HG03159 (cell line): ENCODE measurements at regions not wholly inside any gene's neighbourhood (a gene's known extent, or its start where the extent isn't known, plus 50 kb on each side); places are given as distances from the start of the nearest gene placed in this dataset.
"Not testable (repeated sequence)": the region's sequence is repeated elsewhere in the genome, so short reads cannot be mapped to it uniquely, and the experiment has no call there.

Experiments used
- ATAC-seq: cut with Tn5 transposase; IDR thresholded peaks from one replicate; pipeline ENCODE4 v1.9.1; 2021; ENCODE audit warnings: mild to moderate bottlenecking, moderate library complexity; ENCODE audit not compliant: unreplicated experiment

DNA sequence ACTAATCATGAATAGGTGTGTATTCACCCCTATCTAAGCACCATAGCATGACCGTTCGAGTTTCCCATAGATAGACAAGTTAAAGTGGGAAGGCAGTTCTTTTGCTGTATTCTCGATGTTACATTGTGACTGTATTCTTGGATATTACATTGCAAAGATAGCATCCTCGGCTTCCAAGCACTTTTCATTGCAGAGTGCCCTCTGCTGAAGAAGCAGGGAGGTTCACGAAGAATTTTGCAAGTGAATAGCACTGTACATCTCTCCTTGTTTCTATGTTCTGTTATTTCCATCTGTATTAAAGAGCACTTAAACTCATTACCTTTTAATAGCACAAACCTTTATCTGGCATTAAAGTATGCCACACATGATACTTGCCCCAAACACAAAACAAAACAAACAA is 426.7 kb upstream of the ARX start:
- no peak for ATAC-seq

DNA sequence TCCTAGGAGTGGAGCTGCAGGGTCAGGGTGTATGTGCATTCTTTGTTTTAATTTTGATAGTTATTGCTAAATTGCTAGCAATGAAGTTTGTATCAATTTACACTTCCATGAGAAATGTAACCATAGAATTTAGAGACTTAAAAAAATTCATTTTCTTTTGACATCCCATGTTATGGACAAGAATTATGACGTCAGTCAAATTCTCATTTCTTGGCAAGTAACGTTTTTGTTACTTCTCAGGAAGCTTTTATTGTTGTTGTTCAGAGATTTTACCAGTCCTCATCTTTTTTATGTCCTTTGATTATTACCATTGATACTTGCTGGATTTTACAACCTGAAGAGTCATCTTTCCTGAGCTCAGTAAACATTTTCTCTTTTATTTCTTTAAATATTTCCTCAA is 417.5 kb upstream of the ARX start:
- no peak for ATAC-seq

DNA sequence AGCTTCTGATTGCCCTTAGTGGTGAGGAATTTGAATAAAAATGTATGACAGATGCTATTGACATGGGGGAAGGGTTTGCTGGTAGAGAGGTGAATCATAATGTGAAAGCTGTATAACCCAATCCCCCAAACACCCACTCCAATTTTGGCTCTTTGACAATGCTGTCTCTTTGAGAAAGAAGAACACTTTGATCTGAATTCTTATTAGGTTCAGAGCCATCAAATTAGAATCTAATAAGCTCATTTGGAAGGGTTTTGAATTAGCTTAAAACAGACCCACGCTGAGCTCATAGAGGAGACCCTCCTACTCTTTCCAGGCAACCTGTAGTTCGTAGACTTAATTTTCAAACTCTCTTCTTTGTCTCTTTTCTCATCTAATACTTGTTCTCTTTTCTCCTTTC is 416.6 kb upstream of the ARX start:
- no peak for ATAC-seq

DNA sequence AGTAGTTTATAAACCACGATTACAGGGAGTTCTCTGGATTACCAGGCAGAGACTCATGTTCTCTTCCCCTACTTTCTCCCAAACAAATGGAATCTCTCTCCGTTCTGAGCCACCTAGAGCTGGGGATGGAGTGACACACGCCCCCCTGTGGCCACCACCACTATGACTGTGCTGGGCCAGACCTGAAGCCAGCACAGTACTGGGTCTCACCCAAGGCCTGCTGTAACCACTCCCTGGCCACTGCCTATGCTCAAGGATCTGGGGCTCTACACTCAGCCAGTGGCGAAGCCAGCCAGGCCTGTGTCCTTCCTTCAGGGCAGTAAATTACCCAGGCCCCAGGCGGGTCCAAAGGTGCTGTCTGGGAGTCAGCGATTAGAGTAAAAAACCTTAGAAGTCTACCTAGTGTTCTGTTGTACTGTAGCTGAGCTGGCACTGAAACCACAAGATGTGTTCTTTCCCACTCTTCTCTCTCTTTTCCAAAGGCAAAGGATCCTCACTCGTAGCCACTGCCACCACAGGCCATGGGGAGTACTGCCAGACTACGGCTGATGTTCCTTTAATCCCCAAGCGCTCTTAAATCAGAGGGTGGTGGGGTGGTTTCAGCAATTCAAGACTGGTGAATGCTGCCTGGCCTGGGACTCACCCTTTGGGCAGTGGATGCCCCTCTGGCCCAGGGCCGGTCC is 412.2 kb upstream of the ARX start:
- ATAC-seq: no peak

DNA sequence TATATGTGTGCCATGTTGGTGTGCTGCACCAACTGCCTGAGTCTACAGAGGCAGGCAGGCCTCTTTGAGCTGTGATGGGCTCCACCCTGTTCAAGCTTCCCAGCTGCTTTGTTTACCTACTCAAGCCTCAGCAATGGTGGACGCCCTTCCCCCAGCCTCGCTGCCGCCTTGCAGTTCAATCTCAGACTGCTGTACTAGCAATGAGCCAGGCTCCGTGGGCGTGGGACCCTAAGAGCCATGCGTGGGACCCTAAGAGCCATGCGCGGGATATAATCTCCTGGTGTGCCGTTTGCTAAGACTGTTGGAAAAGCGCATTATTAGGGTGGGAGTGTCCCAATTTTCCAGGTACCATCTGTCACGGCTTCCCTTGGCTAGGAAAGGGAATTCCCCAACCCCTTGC is 388.4 kb upstream of the ARX start:
- ATAC-seq: not testable (repeated sequence)

DNA sequence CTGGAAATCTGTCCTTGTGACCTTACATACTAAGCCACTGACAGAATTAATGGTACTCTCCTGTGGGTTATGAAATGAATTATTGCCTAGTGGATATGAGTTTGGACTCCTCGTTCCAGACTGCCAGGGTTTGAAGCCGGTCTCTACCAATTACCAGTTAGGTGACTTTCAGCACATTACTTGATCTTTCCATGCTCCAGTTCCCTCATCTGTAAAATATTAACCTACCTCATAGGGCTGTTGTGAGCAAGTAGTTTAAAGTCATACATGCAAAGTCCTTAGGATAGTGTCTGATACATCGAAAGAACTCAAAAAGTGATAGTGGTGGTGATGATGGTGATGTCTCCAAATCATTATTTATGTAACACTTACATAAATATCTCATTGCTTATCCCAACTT is 373.5 kb upstream of the ARX start:
- no peak for ATAC-seq

DNA sequence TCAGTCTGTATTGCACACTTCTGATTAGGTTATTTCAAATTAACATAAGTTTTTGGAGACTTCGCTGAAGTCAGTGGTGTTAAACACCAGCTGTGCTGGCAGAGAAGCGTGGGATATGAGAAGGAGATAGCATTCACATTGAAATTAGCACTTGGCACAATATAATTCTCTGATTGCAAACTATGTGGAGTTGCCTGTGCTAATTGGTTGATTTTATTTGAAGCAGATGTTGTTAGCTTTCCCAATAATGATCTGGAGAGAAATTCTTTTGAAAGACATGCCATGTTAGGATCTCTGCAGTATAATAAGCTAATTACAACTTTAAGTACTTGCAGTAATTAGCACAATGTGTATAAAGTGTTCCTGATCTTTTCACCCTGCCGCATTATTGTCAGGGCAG is 367.4 kb upstream of the ARX start:
- no peak for ATAC-seq

DNA sequence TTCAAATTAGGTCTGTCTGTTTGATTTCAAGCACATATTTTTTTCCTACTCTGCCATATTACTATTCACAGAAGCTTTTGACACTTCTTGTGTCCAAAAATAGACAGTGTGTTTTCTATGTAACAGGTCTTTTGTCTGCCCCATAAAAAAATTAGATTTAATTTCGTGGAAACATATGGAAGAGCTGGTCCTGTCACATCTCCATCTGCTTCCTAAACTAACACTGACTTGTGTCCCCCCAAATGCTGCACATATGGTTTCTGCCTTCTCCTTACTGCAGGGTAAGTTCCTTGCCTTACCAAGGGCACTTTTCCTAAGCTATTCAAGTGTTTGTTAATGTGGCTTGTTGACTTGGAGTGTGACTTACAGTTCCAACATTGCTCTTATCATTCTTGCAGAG is 340.7 kb upstream of the ARX start:
- no peak for ATAC-seq

DNA sequence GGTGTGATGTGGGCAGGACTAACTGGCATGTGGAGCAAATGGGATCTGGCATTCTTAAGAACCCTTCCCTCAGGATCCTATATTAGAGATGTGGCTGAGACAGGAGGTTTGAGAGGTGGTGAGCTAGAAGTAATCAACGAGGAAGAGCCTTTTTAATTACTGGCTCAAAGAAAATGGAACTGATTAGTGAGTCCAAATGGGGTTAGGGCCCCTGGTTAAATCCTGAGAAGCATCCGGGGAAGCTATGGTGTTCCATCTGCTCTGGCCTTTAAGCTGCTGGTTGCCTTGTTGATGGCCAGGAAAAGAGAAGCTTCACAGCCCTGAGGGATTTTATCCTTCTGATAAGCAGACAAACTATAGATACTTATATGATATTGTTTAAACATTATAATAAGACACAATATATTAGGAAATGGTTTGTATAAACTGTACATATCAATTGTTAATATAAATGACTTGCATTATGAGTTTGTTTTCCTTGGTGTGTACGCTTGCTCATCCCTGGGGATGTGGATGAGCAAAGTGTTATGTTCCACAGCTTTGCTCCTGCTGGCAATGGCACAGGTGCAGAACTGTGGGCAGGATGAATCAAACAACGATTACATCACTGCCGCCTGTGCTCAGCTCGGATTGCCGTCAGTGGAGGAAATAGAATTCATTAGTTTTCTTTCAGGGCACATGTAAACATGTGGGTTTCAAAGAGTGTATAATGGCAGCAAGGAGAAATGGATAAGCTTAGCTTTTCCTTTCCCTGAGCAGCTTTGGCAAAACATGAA is 328.6 kb upstream of the ARX start:
- no peak for ATAC-seq

DNA sequence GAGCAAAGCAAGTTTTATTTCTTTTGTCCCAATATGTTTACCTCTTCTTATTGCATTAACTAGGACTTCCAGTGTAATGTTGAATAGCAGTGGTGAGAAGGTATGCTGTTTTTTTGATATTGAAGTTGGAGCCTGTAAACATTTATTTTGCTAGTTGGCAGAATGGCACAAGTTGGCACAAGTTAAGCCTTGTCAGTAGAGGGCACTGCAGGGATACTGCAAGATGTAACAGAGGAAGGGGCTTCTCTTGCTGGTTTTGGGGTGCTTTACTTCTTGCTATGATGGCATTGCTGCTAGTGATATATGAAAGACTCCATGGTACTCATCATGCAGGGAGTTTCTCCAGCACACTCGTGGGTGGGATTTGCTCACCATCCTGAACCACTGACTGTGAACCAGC is 327.3 kb upstream of the ARX start:
- no peak for ATAC-seq

DNA sequence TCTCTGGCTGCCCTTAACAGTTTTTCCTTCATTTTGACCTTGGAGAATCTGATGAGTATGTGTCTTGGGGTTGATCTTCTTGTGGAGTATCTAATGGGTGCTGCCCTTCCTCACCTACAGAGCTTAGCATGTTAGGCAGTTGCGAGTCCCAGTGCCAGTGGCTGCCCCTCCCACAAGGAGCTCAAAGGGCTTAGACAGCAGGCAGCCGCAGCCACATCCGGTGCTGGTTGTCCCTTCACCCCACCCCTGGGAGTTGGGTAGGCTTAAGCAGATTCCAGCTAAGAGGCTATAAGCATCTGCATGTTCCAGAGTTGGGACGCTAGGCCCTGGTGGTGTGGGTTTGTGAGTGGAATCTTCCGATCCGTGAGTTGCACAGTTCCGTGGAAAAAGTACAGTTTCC is 322.1 kb upstream of the ARX start:
- no peak for ATAC-seq

DNA sequence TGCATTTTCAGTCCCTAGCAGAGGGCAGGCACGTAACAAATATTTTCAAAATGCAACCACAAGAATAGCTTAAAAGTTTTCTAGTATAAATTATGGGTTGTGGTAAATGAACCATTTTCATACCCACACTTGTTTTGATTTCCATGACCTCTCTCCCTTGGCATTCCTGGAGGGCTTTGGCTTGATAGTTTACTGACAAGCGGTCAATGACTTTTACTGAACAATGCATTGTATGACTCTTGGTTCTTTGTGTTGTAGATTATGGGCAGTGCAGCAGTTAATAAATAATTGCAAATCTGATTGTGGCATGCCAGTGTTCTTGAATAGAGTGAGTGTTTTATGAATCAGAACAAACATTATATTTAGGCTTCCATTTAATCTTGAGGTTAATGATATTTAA is 285.2 kb upstream of the ARX start:
- ATAC-seq: no peak

DNA sequence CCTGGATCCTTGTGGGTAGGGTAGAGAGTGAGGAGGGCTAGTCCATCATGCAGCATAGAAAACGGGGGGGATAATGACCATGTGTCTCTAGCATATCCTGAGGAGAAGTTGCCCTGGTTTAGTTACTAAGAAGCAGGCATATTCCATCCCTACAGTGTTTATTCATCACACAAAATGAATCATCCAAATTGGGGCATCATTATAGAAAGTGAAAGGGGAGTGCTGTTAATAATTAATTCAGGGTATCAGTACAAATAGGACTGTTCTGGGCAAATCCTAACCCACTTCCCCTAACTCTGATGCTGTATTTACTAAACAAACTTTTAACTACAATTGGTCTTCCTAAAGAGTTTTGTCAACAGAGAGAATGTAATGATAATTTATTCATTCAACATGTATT is 281.1 kb upstream of the ARX start:
- no peak for ATAC-seq

DNA sequence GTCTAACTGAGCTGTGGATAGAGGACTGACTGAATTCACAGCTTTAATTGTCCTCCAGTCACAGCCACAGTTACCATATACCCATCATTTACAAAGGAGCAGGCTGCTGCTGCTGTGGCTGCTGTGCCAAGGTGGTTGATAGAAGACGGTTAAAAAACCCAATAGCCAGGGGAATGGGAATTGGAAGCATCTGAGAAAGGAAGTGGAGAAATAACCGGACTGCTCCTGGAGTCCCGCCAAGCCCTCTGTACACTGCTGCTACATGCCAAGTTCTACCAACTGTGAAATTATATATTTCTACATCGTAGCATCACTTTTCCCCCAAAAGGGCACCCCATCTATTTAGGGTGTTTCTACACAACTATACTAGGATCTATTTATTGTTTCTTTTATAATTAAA is 279.7 kb upstream of the ARX start:
- ATAC-seq: no peak

DNA sequence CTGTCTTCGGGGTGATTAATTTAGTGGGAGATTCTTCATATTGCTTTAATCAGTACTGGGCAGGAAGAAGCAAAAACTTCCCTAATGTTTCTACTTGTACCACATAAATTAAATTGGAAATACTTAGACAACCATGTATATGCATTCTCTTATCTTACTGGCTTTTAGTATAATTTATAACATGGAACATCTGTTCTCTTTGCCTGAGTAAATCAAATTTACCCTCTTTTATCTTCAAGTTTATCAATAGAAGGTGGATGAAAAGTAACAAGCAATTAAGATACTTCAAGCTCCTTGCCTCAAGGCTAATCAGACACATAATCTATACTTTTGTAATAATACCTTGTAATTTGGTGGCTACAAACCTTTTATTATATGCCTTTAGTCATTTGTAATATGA is 274.4 kb upstream of the ARX start:
- no peak for ATAC-seq

DNA sequence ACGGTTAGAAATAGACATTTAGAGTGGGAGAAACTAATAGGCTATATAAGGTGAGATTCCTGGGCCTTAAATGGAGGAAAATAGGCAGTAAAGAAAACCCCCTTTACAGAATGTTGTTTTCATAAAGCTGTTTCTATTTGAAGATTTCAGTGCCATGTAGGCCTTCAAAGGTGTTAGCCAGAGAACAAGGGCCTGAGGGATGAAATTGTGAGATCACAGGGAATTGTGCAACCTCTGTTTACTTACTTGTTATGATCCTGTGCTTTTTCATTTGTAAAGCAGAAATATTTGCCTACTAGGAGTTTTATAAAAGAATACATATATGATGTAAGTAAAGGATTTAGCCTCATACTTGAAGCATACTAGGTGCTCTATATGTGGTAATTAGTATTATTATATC is 272.9 kb upstream of the ARX start:
- no peak for ATAC-seq

DNA sequence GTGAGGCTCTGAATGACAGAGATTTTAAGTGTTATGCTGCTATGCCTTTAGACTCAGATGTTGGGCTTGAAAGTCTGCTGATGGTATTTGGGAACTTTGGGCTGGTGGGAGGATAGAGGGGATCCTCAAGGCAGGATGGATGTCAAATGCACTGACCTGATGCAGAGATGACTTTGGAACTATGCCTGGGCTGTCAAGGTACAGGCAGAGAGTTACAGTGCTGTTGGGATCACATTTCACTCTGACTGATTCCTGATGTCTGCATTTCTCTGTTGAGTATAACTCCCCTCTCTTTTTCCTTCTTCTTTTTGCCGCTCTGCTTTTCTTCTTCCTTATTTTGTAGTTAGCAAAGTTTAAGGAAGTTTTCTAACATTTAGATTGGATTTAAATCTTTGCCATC is 271.8 kb upstream of the ARX start:
- no peak for ATAC-seq

DNA sequence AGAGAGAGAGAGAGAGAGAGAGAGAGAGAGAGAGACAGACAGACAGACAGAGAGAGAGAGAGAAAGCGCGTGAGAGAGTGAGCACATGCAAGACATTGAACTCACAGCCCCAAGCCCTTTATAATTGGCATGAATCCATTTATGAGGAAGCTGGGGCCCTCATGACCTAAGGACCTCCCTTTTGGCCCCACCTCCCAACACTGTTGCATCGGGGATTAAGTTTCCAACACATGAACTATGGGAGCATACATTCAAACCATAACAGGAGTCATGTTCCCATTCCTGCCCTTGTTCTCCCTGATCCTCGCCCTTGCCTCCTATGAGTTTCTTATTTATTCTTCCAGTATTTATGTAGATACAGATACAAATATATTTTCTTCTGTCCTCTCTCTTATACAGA is 269.8 kb upstream of the ARX start:
- no peak for ATAC-seq

DNA sequence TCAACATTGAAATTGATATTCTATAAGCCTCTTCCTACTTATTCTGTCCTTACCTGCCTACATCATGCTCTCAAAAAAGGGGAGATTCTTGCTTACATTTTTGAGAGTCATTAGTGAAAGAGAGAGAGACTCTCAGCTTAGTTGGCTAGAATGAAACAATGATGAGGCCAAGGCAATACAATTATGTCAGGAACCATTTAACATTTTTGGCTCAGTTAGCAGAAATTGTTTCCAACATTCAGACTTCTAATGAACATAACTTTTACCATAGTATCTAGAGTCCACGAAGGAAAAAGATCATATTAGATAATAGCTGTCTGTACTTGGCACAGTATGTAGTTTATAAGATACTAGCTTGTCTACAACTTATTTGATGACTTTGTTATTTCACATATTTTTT is 263.7 kb upstream of the ARX start:
- no peak for ATAC-seq

DNA sequence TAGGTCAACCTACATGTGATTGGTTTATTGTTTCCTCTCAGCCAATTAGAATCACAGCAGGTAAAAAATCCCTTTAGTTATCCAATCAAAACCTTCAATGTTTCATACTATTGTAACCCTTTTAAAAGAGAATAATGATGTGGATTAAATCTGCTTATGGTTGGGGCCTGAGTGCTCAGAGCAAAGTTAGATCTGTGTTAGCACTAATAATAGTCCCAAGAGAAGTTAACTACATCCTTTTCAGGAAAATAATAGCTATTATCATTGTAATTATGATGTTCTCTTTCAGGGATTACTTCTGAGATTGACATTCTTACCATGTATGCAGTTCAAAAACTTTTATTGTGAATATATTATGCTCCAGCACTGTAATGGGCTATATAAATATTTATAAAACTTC is 262.6 kb upstream of the ARX start:
- no peak for ATAC-seq

DNA sequence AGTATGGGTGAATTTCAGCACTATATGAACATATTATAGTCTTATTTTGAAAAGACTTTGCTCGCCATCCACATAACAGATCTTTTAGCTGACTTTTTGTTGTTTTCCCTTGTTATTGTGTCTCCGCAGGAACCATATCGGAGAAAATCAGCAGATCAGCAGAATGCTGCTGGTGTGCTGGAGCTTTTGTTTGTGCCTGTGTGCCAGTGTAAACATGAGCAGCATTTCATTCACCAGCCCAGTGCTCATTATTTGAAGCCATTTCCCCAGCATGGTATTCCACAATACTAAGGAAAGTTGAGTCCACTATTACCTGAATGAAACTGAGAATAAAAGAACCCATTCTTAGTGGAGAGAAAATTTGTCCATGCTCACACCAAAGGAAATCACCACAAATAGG is 261.8 kb upstream of the ARX start:
- no peak for ATAC-seq

DNA sequence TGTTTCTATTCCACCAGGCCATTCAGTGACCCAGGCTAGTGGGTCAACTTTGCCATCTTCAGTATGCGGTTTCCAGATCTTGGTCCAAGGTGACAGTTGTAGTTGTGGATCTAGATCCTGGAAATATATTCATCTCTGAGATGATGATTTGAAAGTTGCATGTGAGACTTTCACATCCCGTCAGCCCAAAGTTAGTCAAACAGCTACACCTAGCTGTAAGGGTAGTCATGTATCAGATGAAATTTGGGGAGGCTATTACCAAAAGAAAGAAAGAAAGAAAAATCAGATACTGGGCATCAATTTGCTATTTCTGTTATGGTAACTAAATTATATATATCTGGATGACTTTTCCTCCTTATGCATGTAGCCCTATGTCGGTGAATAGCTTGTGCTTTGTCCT is 259.4 kb upstream of the ARX start:
- no peak for ATAC-seq

DNA sequence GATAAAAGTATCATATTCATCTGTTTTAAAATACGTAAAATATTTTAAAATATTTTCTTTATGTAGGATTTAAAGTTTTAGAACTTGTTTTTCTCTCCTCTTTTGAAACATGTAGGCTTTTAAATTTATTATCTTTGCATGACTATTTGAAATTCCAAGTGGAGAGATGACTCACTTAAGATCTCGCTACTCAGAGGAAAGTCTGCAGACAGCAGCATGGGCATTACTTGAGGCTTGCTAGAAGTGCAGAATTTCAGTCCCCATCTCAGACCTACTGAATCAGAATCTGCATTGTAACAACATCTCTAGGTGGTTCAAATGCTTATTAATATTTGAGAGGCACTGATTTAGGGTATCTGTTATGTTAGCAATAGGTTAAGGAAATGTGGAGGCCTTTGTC is 225.7 kb upstream of the ARX start:
- no peak for ATAC-seq
